CD4-positive, alpha-beta T cell (primary cell): ENCODE measurements at regions not wholly inside any gene's neighbourhood (a gene's known extent, or its start where the extent isn't known, plus 50 kb on each side); places are given as distances from the start of the nearest gene placed in this dataset.

ENCODE experiments used
- ATAC-seq: fragments of 200-7000 bp; cut with Tn5 transposase; one replicate; pipeline ENCODE4 v1.10.0; 2022; ENCODE audit warnings: mild to moderate bottlenecking; ENCODE audit not compliant: poor library complexity
- CTCF ChIA-PET: fragments of 350-600 bp; sonication (Branson Sonifier 250); formaldehyde crosslinking; loops from one replicate; lab custom pipeline; 2021; ENCODE audit warnings: antibody characterized with exemption, inconsistent platforms; lab: Charles Lee
- POLR2A ChIA-PET: fragments of 350-600 bp; sonication (Branson Sonifier 250); formaldehyde crosslinking; loops from one replicate; lab custom pipeline; 2021; ENCODE audit warnings: antibody characterized with exemption, inconsistent platforms; lab: Charles Lee
- DNase-seq, 14 experiments: peaks; one replicate each; pipeline ENCODE4 v3.0.0-alpha.2; 2013 to 2020; ENCODE audit warnings: mixed read lengths in 2 of 14
- H3K27ac ChIP-seq, 2 donors: one replicate each; pipeline versions ENCODE4 v1.5.1 to v1.7.0; 2013; ENCODE audit warnings: low read length in 2 of 2, low read depth in 1 of 2, mild to moderate bottlenecking in 1 of 2
- H3K27me3 ChIP-seq, 2 experiments: 1 replicate in 1 of 2; 2 replicates in 1 of 2; pipeline versions ENCODE4 v1.6.1 to v1.7.0; 2013; ENCODE audit warnings: low read length in 2 of 2, control low read depth in 1 of 2, mild to moderate bottlenecking in 1 of 2, moderate library complexity in 1 of 2; ENCODE audit not compliant: insufficient read depth in 2 of 2, control insufficient read depth in 1 of 2
- H3K36me3 ChIP-seq: one replicate; pipeline ENCODE4 v1.6.1; 2013; ENCODE audit warnings: low read length, control low read depth; ENCODE audit not compliant: insufficient read depth
- H3K4me1 ChIP-seq: one replicate; pipeline ENCODE4 v1.6.1; 2013; ENCODE audit warnings: low read length, control low read depth; ENCODE audit not compliant: insufficient read depth
- H3K4me3 ChIP-seq: one replicate; pipeline ENCODE4 v1.5.1; 2013; ENCODE audit warnings: mild to moderate bottlenecking, low read length, moderate library complexity
- H3K9me3 ChIP-seq, 2 experiments: 1 replicate in 1 of 2; 2 replicates in 1 of 2; pipeline versions ENCODE4 v1.6.1 to v1.7.0; 2013; ENCODE audit warnings: low read length in 2 of 2, mild to moderate bottlenecking in 2 of 2, control low read depth in 1 of 2, moderate library complexity in 1 of 2; ENCODE audit not compliant: control insufficient read depth in 1 of 2, insufficient read depth in 1 of 2
- H3K27ac Mint-ChIP-seq: one replicate; pipeline ENCODE4 v1.8.0; 2020; ENCODE audit warnings: mixed read lengths
- H3K27me3 Mint-ChIP-seq: one replicate; pipeline ENCODE4 v1.8.0; 2021; ENCODE audit warnings: mixed read lengths
- H3K36me3 Mint-ChIP-seq: one replicate; pipeline ENCODE4 v1.8.0; 2021; ENCODE audit warnings: low read depth, mixed read lengths
- H3K4me1 Mint-ChIP-seq: one replicate; pipeline ENCODE4 v1.8.0; 2021; ENCODE audit warnings: low read depth, mixed read lengths
- H3K4me3 Mint-ChIP-seq: one replicate; pipeline ENCODE4 v1.8.0; 2020; ENCODE audit warnings: mild to moderate bottlenecking, mixed read lengths
- H3K9me3 Mint-ChIP-seq: one replicate; pipeline ENCODE4 v1.8.0; 2020; ENCODE audit warnings: mixed read lengths
- CTCF ChIP-seq: fragments of 200-600 bp; IDR thresholded peaks from one replicate; pipeline ENCODE4 v1.8.0; 2022; ENCODE audit warnings: antibody characterized with exemption, mild to moderate bottlenecking
- intact Hi-C, 2 experiments: fragments of 100-400 bp; cut with DNase I in 1 of 2; cut with micrococcal nuclease in 1 of 2; formaldehyde crosslinking; loops; one replicate each; pipeline versions ENCODE4 v1.15.1 to v1.9.0; 2023 to 2025; cut with DNase I, micrococcal nuclease

- no peak for TF ChIP-seq CTCF
- no peak overlapping the region for H3K27ac ChIP-seq
- H3K36me3 ChIP-seq, result no peaks in the 10 kb centered on the region
- Mint-ChIP-seq H3K4me1 (no peaks in the 10 kb centered on the region), H3K9me3 (peaks cover 28% of the 10 kb centered on the region), H3K36me3 (no peaks in the 10 kb centered on the region), H3K27ac (no peak overlapping the region), H3K27me3 (no peaks in the 10 kb centered on the region), H3K4me3 (no peak overlapping the region)
- H3K27me3 ChIP-seq, result no peaks in the 10 kb centered on the region
- ATAC-seq, result no peak
- no peaks in the 10 kb centered on the region for H3K4me1 ChIP-seq
- ChIA-PET POLR2A (no interaction called here), CTCF (no interaction called here)
- peaks cover 9 to 15% of the 10 kb centered on the region in 2 experiments for H3K9me3 ChIP-seq
- no peak overlapping the region for H3K4me3 ChIP-seq
- DNase-seq, result no peak
- intact Hi-C loops, result no loop called here
Measured at GRCh38 chr9:24359046-24359445, 186.7 kb downstream of the IZUMO3 start.

GRCh38 chr9:24351973-24352372, 193.7 kb downstream of the IZUMO3 start:
- DNase-seq, result no peak
- H3K4me3 ChIP-seq, result no peak overlapping the region
- ChIA-PET CTCF (no interaction called here), POLR2A (no interaction called here)
- H3K36me3 ChIP-seq, result no peaks in the 10 kb centered on the region
- intact Hi-C loops, result no loop called here
- Mint-ChIP-seq H3K4me3 (no peak overlapping the region), H3K27ac (no peak overlapping the region), H3K27me3 (no peaks in the 10 kb centered on the region), H3K4me1 (no peaks in the 10 kb centered on the region), H3K9me3 (peaks cover 14% of the 10 kb centered on the region), H3K36me3 (no peaks in the 10 kb centered on the region)
- H3K9me3 ChIP-seq, result peaks cover 0 to 5% of the 10 kb centered on the region in 2 experiments
- TF ChIP-seq CTCF, result no peak
- H3K27me3 ChIP-seq, result no peaks in the 10 kb centered on the region
- H3K27ac ChIP-seq, result no peak overlapping the region
- no peaks in the 10 kb centered on the region for H3K4me1 ChIP-seq
- ATAC-seq, result no peak

- Mint-ChIP-seq H3K4me1 (no peaks in the 10 kb centered on the region), H3K27ac (no peak overlapping the region), H3K4me3 (no peak overlapping the region), H3K9me3 (peaks cover 14% of the 10 kb centered on the region), H3K36me3 (no peaks in the 10 kb centered on the region), H3K27me3 (no peaks in the 10 kb centered on the region)
- Histone ChIP-seq H3K4me3 (no peak overlapping the region), H3K4me1 (no peaks in the 10 kb centered on the region), H3K9me3 (no peaks in the 10 kb centered on the region), H3K27ac (no peak overlapping the region), H3K27me3 (no peaks in the 10 kb centered on the region), H3K36me3 (no peaks in the 10 kb centered on the region)
- ChIA-PET POLR2A (no interaction called here), CTCF (no interaction called here)
- TF ChIP-seq CTCF, result no peak
- DNase-seq (no peak), ATAC-seq (no peak)
- intact Hi-C loops, result no loop called here
Measured at GRCh38 chr9:24351258-24351657, 194.4 kb downstream of the IZUMO3 start.
